GM12864 (cell line): ENCODE measurements at regions not wholly inside any gene's neighbourhood (a gene's known extent, or its start where the extent isn't known, plus 50 kb on each side); places are given as distances from the start of the nearest gene placed in this dataset.

Experiments used
- DNase-seq: peaks from one replicate; pipeline ENCODE4 v3.0.0-alpha.2; 2011; ENCODE audit warnings: low read depth
- H3K4me3 ChIP-seq: 2 replicates; pipeline ENCODE4 v1.5.1; 2011; ENCODE audit warnings: mild to moderate bottlenecking, low read depth, low read length, control low read depth
- CTCF ChIP-seq: IDR thresholded peaks from 2 replicates; pipeline ENCODE4 v1.5.1; 2011; ENCODE audit warnings: low read depth, mild to moderate bottlenecking, moderate library complexity, low read length, control low read depth, inconsistent platforms; ENCODE audit errors: missing control alignments

GRCh38 chr2:128690431-128690830 is 371.8 kb upstream of the HS6ST1 start:
- no peak for DNase-seq
- no peak overlapping the region for H3K4me3 ChIP-seq
- TF ChIP-seq CTCF, result no peak

- no peak for DNase-seq
- H3K4me3 ChIP-seq, result no peak overlapping the region
- TF ChIP-seq CTCF, result no peak
These were observed 372.2 kb upstream of the HS6ST1 start for GRCh38 chr2:128690869-128691268.

GRCh38 chr2:128691526-128691925 is 372.9 kb upstream of the HS6ST1 start:
- TF ChIP-seq CTCF, result no peak
- no peak for DNase-seq
- no peak overlapping the region for H3K4me3 ChIP-seq

GRCh38 chr2:128692895-128693742 is 374.5 kb upstream of the HS6ST1 start:
- no peak for DNase-seq
- H3K4me3 ChIP-seq, result no peak overlapping the region
- no peak for TF ChIP-seq CTCF

GRCh38 chr2:128693743-128694029 is 375.0 kb upstream of the HS6ST1 start:
- H3K4me3 ChIP-seq, result no peak overlapping the region
- TF ChIP-seq CTCF, result no peak
- no peak for DNase-seq

- H3K4me3 ChIP-seq, result no peak overlapping the region
- DNase-seq, result no peak
- TF ChIP-seq CTCF, result no peak
These were observed 377.1 kb upstream of the HS6ST1 start for GRCh38 chr2:128695646-128696220.

GRCh38 chr2:128696421-128696820 is 377.8 kb upstream of the HS6ST1 start:
- TF ChIP-seq CTCF, result no peak
- DNase-seq, result no peak

More at GRCh38 chr2:128696421-128696820, 377.8 kb upstream of the HS6ST1 start:
- H3K4me3 ChIP-seq, result no peak overlapping the region
